ENCODE measurements at regions not wholly inside any gene's neighbourhood (a gene's known extent, or its start where the extent isn't known, plus 50 kb on each side); places are given as distances from the start of the nearest gene placed in this dataset.

DNA sequence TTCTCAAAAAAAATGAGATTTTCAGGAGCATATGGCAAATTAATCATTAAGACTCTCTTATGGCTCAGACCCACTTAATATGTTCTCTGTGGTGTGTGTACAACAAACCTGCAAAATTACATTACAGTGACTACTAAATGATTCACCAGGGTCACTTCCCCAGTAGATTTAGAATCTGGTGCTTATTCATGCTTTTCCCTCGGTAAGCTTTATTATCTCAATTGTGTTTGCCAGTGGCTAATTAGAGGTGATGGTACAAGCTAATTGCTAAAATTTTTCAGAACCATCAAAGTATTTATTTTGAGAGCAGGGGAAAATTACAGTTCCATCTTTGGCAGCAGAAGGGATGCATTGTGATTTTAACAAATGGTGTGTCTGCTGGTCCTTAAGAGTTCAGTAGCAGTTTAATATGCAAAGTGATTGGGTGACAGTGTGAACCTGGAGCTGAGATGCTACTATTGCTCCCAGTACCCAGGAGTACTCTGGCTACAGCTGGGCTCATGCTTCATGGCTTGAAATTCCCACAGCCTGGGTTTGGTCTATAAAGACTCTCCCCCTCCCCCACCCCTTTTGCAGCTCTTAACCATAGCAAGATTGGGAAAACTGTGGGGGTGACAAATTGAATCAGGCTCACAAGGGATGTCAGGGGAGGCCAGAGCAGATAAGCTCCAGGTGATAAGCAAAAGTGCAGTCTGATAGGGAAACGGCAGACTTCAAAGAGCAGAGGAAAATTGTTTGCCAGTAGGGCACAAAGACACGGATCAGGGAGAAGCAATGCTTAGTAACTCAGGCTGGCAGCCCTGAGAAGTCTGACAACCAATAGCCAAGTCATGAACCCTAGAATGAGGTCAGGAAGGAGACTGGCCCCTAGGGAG, 92.8 kb upstream of the RAD23B start:
- no peak for TF ChIP-seq POLR2A (IDR thresholded peaks at IDR 0.05; ENCODE audit: low read length)
- no peak for TF ChIP-seq GATA1 (IDR thresholded peaks at IDR 0.05; ENCODE audit: low read depth, low read length)
